ENCODE measurements at regions not wholly inside any gene's neighbourhood (a gene's known extent, or its start where the extent isn't known, plus 50 kb on each side); places are given as distances from the start of the nearest gene placed in this dataset.

DNA sequence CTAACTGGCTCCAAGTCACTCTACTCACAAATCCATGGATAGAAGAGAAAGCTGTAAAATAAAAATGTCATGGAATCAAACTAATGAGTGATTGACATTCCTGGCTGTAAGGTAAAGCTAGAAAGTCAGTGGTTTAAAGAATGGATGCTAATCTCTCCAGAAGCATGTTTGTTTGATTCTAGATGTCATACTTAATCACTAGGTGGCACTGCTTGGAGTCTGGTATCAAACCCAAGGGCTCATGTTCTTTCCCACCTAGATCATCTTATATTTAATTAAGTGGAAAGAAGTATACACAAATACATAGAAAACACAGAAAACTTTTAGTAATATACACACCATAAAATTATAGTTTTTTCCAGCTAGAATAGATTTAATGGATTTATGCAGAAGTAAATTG, 2666.6 kb downstream of the PCDH7 start:
- DNase-seq (ENCODE audit: low read depth, low spot score), result no peak
- H3K4me3 ChIP-seq (ENCODE audit: low read depth, low read length), result no peak overlapping the region
- TF ChIP-seq CTCF (IDR thresholded peaks at IDR 0.05; ENCODE audit: low read depth, low read length), result no peak
- in situ Hi-C loops (cut with HindIII; ENCODE audit: low sequenced_read_pairs), result no loop called here

DNA sequence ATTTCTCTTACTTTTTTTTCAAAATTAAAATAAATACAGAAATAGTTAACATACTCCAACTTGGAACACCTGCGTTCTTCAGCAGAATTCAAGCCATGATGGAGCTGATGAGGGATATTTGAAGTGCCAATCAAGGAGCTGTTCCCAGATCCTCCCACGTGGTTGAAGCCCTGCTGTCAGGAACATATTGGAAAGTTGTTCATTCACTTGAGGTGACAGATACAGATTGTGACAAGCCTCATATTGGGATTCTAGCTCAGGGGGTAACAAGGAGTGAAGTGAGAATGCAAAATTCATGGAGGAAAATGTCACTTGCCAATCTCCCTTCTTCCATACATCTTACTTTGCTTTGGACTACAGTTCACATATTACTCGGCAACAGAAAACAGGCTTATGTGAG, 2670.8 kb downstream of the PCDH7 start:
- DNase-seq (ENCODE audit: low read depth, low spot score), result no peak
- no peak overlapping the region for H3K4me3 ChIP-seq (ENCODE audit: low read depth, low read length)
- TF ChIP-seq CTCF (IDR thresholded peaks at IDR 0.05; ENCODE audit: low read depth, low read length), result no peak
- in situ Hi-C loops (cut with HindIII; ENCODE audit: low sequenced_read_pairs), result no loop called here

GRCh38 chr4:33395731-33396485, 2675.7 kb downstream of the PCDH7 start:
- DNase-seq (ENCODE audit: low read depth, low spot score), result peak; percentile 8

GRCh38 chr4:33400504-33400903, 2680.3 kb downstream of the PCDH7 start:
- no peak overlapping the region for H3K4me3 ChIP-seq (ENCODE audit: low read depth, low read length)
- no peak for DNase-seq (ENCODE audit: low read depth, low spot score)
- no peak for TF ChIP-seq CTCF (IDR thresholded peaks at IDR 0.05; ENCODE audit: low read depth, low read length)
- in situ Hi-C loops (cut with HindIII; ENCODE audit: low sequenced_read_pairs), result no loop called here

More at GRCh38 chr4:33395731-33396485, 2675.7 kb downstream of the PCDH7 start:
- no peak overlapping the region for H3K4me3 ChIP-seq (ENCODE audit: low read depth, low read length)
- TF ChIP-seq CTCF (IDR thresholded peaks at IDR 0.05; ENCODE audit: low read depth, low read length), result no peak
- in situ Hi-C loops (cut with HindIII; ENCODE audit: low sequenced_read_pairs), result no loop called here

DNA sequence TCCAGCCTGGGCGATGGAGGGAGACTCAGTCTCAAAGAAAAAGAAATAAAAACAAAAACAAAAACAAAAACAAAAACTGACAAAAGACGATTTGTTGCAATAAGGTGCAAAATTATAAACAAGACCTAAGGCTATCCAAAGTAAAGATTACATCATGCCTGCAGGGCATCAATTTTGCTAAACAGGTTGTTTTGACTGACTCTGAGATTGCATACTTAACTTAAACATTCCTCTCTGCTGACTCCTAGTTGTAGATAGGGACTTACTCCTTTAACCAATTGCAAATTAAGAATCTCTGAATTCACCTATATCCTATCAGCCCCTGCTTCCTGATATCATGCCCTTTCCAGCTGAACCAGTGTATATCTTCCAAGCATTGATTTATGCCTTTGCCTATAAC, 2687.3 kb downstream of the PCDH7 start:
- no peak overlapping the region for H3K4me3 ChIP-seq (ENCODE audit: low read depth, low read length)
- TF ChIP-seq CTCF (IDR thresholded peaks at IDR 0.05; ENCODE audit: low read depth, low read length), result no peak
- DNase-seq (ENCODE audit: low read depth, low spot score), result no peak
- in situ Hi-C loops (cut with HindIII; ENCODE audit: low sequenced_read_pairs), result no loop called here

- DNase-seq (ENCODE audit: low read depth, low spot score), result peak; percentile 81
- H3K4me3 ChIP-seq (ENCODE audit: low read depth, low read length), result no peak overlapping the region
- in situ Hi-C loops (cut with HindIII; ENCODE audit: low sequenced_read_pairs), result no loop called here
- TF ChIP-seq CTCF (IDR thresholded peaks at IDR 0.05; ENCODE audit: low read depth, low read length), result no peak
Observed at GRCh38 chr4:33411182-33411581, 2691.0 kb downstream of the PCDH7 start.

Data from astrocyte of the spinal cord (primary cell).